ENCODE measurements at regions not wholly inside any gene's neighbourhood (a gene's known extent, or its start where the extent isn't known, plus 50 kb on each side); places are given as distances from the start of the nearest gene placed in this dataset.

- H3K36me3 ChIP-seq (ENCODE audit: control insufficient read depth in 4 of 4, insufficient read depth in 4 of 4, low read length in 4 of 4): no peaks in the 10 kb centered on the region
- H3K27ac ChIP-seq (ENCODE audit: low read depth in 1 of 2, low read length in 1 of 2): no peak overlapping the region
- peak in 2 of 3 donors; percentile 60 to 61 for DNase-seq
- H3K4me1 ChIP-seq (ENCODE audit: control insufficient read depth in 5 of 5, insufficient read depth in 5 of 5, low read length in 5 of 5): peaks cover 0 to 15% (median 3%) of the 10 kb centered on the region in 5 donors
- no peaks in the 10 kb centered on the region for H3K27me3 ChIP-seq (ENCODE audit: control insufficient read depth in 3 of 3, insufficient read depth in 3 of 3, low read length in 2 of 3)
- H3K4me3 ChIP-seq: no peak overlapping the region
- no peak overlapping the region for H3K9ac ChIP-seq (ENCODE audit: insufficient read depth in 1 of 2, low read length in 2 of 2)
- H3K9me3 ChIP-seq (ENCODE audit: control insufficient read depth in 4 of 4, insufficient read depth in 3 of 4, low read length in 3 of 4): peaks cover 0 to 2% (median 0%) of the 10 kb centered on the region in 4 donors
- no peak for ATAC-seq (ENCODE audit: insufficient read depth, low FRiP score)
- no peak for TF ChIP-seq CTCF (IDR thresholded peaks at IDR 0.05; ENCODE audit: control extremely low read depth, extremely low read depth)
- WGBS, 2 donors: 83 to 91% methylated on average over 8 of the region's 8 CpGs
These were observed 483.1 kb downstream of the RPS24 start for GRCh38 chr10:78516756-78517155.

- peaks cover 0 to 2% (median 0%) of the 10 kb centered on the region in 4 donors for H3K9me3 ChIP-seq (ENCODE audit: control insufficient read depth in 4 of 4, insufficient read depth in 3 of 4, low read length in 3 of 4)
- no peaks in the 10 kb centered on the region for H3K27me3 ChIP-seq (ENCODE audit: control insufficient read depth in 3 of 3, insufficient read depth in 3 of 3, low read length in 2 of 3)
- H3K4me3 ChIP-seq: no peak overlapping the region
- 94% methylated on average over 5 of the region's 5 CpGs for WGBS, 2 donors
- TF ChIP-seq CTCF (IDR thresholded peaks at IDR 0.05; ENCODE audit: control extremely low read depth, extremely low read depth): no peak
- DNase-seq (no peak), ATAC-seq (ENCODE audit: insufficient read depth, low FRiP score) (no peak)
- H3K9ac ChIP-seq (ENCODE audit: insufficient read depth in 1 of 2, low read length in 2 of 2): no peak overlapping the region
- no peaks in the 10 kb centered on the region for H3K36me3 ChIP-seq (ENCODE audit: control insufficient read depth in 4 of 4, insufficient read depth in 4 of 4, low read length in 4 of 4)
- no peak overlapping the region for H3K27ac ChIP-seq (ENCODE audit: low read depth in 1 of 2, low read length in 1 of 2)
- H3K4me1 ChIP-seq (ENCODE audit: control insufficient read depth in 5 of 5, insufficient read depth in 5 of 5, low read length in 5 of 5): peaks cover 0 to 15% (median 0%) of the 10 kb centered on the region in 5 donors
These were observed 484.6 kb downstream of the RPS24 start for GRCh38 chr10:78518224-78518623.

- WGBS, 2 donors: 39 to 53% methylated on average over 4 of the region's 4 CpGs
- DNase-seq (peak in 1 of 3 donors; percentile 65), ATAC-seq (ENCODE audit: insufficient read depth, low FRiP score) (peak; percentile 64)
- H3K27ac ChIP-seq (ENCODE audit: low read depth in 1 of 2, low read length in 1 of 2): no peak overlapping the region
- peaks cover 0 to 3% (median 0%) of the 10 kb centered on the region in 4 donors for H3K9me3 ChIP-seq (ENCODE audit: control insufficient read depth in 4 of 4, insufficient read depth in 3 of 4, low read length in 3 of 4)
- H3K4me1 ChIP-seq (ENCODE audit: control insufficient read depth in 5 of 5, insufficient read depth in 5 of 5, low read length in 5 of 5): peaks cover 0 to 9% (median 0%) of the 10 kb centered on the region in 5 donors
- H3K27me3 ChIP-seq (ENCODE audit: control insufficient read depth in 3 of 3, insufficient read depth in 3 of 3, low read length in 2 of 3): no peaks in the 10 kb centered on the region
- H3K36me3 ChIP-seq (ENCODE audit: control insufficient read depth in 4 of 4, insufficient read depth in 4 of 4, low read length in 4 of 4): no peaks in the 10 kb centered on the region
- H3K4me3 ChIP-seq: no peak overlapping the region
- TF ChIP-seq CTCF (IDR thresholded peaks at IDR 0.05; ENCODE audit: control extremely low read depth, extremely low read depth): no peak
- no peak overlapping the region for H3K9ac ChIP-seq (ENCODE audit: insufficient read depth in 1 of 2, low read length in 2 of 2)
These were observed 487.2 kb downstream of the RPS24 start for GRCh38 chr10:78520737-78521430.

Data from lung (tissue), 11 donors.